ENCODE measurements at regions not wholly inside any gene's neighbourhood (a gene's known extent, or its start where the extent isn't known, plus 50 kb on each side); places are given as distances from the start of the nearest gene placed in this dataset.

DNA sequence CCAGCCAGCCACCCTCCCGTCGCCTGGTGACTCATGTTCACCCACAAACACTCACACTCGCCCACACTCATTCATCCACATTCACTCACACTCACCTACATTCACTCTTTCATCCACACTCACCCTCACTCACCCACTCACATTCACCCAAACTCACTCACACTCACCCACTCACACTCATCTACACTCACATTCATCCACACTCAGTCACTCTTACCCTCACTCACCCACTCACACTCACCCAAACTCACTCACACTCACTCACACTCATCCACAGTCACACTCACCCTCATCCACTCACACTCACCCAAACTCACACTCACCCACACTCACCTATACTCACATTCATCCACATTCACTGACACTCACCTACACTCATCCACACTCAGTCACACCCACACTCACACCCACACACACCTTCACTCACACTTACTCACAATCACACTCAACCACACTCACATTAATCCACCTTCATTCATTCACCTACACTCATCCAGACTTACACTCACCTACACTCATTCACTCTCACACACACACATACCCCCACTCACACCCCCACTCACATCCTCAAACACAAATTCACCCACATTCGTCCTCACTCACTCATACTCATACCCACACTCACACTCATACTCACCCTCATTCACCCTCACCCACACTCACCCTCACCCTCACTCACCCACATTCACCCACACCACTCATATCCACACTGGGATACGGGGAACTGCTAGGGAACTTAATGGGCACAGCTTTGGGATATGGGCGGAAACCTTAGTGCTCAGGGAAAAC lies 2221.6 kb upstream of the AGA start:
- Histone ChIP-seq H3K27ac (no peak overlapping the region), H3K4me3 (no peak overlapping the region)
- TF ChIP-seq, protein P1, sequence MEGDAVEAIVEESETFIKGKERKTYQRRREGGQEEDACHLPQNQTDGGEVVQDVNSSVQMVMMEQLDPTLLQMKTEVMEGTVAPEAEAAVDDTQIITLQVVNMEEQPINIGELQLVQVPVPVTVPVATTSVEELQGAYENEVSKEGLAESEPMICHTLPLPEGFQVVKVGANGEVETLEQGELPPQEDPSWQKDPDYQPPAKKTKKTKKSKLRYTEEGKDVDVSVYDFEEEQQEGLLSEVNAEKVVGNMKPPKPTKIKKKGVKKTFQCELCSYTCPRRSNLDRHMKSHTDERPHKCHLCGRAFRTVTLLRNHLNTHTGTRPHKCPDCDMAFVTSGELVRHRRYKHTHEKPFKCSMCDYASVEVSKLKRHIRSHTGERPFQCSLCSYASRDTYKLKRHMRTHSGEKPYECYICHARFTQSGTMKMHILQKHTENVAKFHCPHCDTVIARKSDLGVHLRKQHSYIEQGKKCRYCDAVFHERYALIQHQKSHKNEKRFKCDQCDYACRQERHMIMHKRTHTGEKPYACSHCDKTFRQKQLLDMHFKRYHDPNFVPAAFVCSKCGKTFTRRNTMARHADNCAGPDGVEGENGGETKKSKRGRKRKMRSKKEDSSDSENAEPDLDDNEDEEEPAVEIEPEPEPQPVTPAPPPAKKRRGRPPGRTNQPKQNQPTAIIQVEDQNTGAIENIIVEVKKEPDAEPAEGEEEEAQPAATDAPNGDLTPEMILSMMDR (IDR thresholded peaks at IDR 0.05), result no peak

DNA sequence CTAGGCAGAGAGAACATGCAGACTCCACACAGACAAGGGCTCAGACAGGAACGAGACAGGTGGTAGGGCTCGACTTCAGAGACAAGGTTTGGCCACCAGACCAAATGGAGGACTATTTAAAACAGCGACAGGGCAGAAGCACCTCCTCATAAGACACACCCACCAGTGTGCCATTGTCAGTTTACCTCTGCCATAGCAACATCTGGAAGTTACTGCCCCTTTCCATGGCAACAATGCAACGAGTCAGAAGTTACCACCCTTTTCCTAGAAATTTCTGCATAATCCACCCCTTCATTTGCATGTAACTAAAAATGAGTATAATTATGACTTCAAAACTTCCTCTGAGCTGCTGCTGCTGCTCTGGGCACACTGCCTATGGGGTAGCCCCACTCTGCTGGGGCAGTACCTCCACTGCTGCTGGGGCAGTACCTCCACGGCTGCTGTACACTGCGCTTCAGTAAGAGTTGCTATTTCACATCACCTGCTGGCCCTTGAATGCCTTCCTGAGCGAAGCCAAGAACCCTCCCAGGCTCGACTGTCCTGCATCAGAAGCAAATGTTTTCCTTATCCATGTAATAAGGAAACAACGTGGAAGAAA lies 2222.3 kb upstream of the AGA start:
- Histone ChIP-seq H3K9me3 (peaks cover 0 to 10% (median 0%) of the 10 kb centered on the region in 11 donors), H3K4me3 (no peak overlapping the region), H3K27ac (no peak overlapping the region), H3K36me3 (no peaks in the 10 kb centered on the region), H3K27me3 (no peaks in the 10 kb centered on the region), H3K4me1 (no peaks in the 10 kb centered on the region)
- TF ChIP-seq, protein P1 (IDR thresholded peaks at IDR 0.05), result no peak
- DNase-seq (no peak), ATAC-seq (no peak)
- WGBS, 2 donors, result 83 to 87% methylated on average over 9 of the region's 9 CpGs
- intact Hi-C loops (cut with DNase I), result no loop called here

More for the DNA sequence above, 2221.6 kb upstream of the AGA start:
- intact Hi-C loops (cut with DNase I), result no loop called here
- DNase-seq (no peak), ATAC-seq (no peak)
- Histone ChIP-seq H3K36me3 (no peaks in the 10 kb centered on the region), H3K27me3 (no peaks in the 10 kb centered on the region), H3K9me3 (peaks cover 0 to 16% (median 0%) of the 10 kb centered on the region in 11 donors), H3K4me1 (no peaks in the 10 kb centered on the region)
- WGBS, 2 donors, result 87 to 90% methylated on average over 6 of the region's 6 CpGs

GRCh38 chr4:179666226-179666625 lies 2224.0 kb upstream of the AGA start:
- ATAC-seq (no peak), DNase-seq (no peak)
- Histone ChIP-seq H3K4me1 (no peaks in the 10 kb centered on the region), H3K4me3 (no peak overlapping the region), H3K9me3 (peaks cover 0 to 1% (median 0%) of the 10 kb centered on the region in 11 donors), H3K27me3 (no peaks in the 10 kb centered on the region), H3K36me3 (no peaks in the 10 kb centered on the region), H3K27ac (no peak overlapping the region)
- WGBS, 2 donors, result 55 to 58% methylated on average over 3 of the region's 3 CpGs
- intact Hi-C loops (cut with DNase I), result no loop called here
- TF ChIP-seq, protein P1 (IDR thresholded peaks at IDR 0.05), result no peak

GRCh38 chr4:179671609-179672008 lies 2229.4 kb upstream of the AGA start:
- WGBS, 2 donors, result 42 to 48% methylated on average over 2 of the region's 2 CpGs

More at GRCh38 chr4:179671609-179672008, 2229.4 kb upstream of the AGA start:
- no peaks in the 10 kb centered on the region for H3K27me3 ChIP-seq
- H3K4me3 ChIP-seq, result no peak overlapping the region
- DNase-seq (no peak), ATAC-seq (no peak)
- no peaks in the 10 kb centered on the region for H3K36me3 ChIP-seq
- H3K4me1 ChIP-seq, result no peaks in the 10 kb centered on the region
- intact Hi-C loops (cut with DNase I), result no loop called here
- no peak overlapping the region for H3K27ac ChIP-seq
- H3K9me3 ChIP-seq, result peaks cover 0 to 41% (median 5%) of the 10 kb centered on the region in 11 donors
- TF ChIP-seq, protein P1 (IDR thresholded peaks at IDR 0.05), result no peak
